CD4-positive, alpha-beta T cell treated with Interleukin-12 subunit alpha and Interleukin-12 subunit beta, for 1 hour (primary cell): ENCODE measurements at regions not wholly inside any gene's neighbourhood (a gene's known extent, or its start where the extent isn't known, plus 50 kb on each side); places are given as distances from the start of the nearest gene placed in this dataset.
"Not testable (repeated sequence)": the region's sequence is repeated elsewhere in the genome, so short reads cannot be mapped to it uniquely, and the experiment has no call there.

Experiments
- DNase-seq: peaks from one replicate; pipeline ENCODE4 v3.0.0-alpha.2; 2020

DNA sequence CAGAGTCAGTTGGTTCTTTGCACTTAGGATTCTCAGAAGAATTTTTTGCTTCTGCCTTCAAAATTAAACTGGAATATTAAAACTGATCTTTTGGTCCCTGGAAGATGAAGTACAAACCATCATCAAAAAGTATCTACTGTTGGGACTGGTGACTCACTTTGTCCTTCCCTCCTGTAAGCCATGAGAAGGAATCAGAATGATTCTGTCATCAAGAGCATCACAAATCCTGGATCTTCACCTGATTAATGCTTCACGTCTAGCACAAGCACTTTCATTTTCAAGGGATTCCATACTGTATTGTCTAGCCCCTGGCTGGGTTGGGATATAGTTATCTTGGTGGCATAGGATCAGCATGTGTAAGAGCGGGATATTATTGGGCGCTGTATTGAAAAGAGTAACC lies 69.3 kb upstream of the CYP1B1 start:
- DNase-seq, result no peak

DNA sequence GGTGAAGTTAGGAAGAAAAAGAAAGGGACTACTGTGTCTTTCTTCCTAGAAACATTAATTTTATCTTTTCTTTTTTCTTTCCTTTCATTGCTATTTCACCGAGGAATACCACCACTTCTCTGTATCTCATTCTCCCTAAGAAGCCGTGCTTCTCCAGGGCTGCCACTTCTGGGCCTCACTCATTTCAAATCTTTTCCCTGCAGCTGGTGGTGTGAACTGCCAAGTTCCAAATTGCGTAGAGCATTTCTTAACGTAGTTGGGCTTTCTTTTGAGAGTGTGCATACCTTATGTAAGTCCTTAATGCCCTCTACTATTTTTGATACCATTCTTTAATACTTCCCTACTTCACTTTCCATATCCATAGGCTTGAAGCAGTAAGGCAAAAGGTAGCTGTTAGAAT lies 66.7 kb upstream of the CYP1B1 start:
- no peak for DNase-seq

DNA sequence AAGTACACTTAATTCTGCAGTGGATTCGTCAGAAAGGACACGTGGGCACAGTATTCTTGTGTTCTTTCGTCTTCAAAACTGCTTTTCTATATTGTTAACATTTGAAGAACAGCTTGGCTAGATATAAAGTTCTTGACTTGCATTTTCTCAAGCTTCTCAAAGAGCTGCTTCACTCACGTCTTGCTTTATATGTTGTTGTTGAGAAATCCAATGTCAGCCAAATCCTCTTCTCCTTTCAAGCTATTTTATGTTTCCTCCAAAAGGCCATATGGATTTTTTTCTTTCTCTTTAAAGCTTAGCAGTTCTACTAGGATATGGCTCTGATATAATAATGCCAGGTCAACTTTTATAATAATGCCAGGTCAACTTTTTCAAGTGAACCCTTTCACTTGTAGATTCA lies 65.5 kb upstream of the CYP1B1 start:
- DNase-seq, result no peak

DNA sequence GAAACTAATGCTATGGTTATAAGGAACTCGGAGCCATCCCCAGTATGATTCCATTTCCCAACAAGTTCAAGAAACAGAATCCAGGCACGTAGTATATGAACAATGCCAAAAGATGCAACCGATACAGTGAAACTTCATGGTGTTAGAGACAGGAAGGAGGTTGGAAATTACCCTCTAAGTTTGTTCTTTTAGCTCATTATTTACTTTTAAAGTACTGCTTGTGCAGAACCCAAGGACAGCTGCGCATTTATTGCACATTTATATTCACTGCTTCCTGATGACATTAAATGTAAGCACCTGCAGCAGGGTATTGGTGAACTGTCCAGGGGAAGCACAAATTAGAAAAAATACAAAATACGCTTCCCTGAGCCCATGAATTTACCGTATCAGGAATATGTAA lies 63.0 kb upstream of the CYP1B1 start:
- no peak for DNase-seq

DNA sequence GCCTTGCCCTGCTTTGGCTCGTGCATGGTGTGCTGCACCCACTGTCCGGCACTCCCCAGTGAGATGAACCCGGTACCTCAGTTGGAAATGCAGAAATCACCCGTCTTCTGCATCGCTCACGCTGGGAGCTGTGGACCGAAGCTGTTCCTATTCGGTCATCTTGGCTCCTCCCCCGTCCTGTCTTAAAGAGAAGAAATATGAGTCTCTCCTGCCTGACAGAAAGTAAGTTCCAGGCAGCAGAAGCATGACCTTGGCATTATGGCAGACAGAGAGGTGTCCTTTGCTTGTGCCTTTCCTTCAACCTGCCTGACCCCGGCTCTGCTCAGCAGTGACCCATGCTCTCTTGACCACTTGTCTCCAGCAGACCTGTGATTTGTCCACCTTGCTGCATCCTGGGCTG lies 62.5 kb upstream of the CYP1B1 start:
- DNase-seq, result no peak

DNA sequence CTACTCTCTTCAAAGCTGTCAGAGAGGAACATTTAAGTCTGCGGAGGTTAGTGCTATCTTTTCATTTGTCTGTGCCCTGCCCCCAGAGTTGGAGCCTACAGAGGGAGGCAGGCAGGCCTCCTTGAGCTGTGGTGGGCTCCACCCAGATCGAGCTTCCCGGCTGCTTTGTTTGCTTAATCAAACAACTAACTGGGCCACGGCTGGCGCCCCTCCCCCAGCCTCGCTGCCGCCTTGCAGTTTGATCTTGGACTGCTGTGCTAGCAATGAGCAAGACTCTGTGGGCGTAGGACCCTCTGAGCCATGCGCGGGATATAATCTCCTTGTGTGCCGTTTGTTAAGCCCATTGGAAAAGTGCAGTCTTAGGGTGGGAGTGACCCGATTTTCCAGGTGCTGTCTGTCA lies 62.0 kb upstream of the CYP1B1 start:
- not testable (repeated sequence) for DNase-seq

GRCh38 chr2:38131676-38132075 lies 55.7 kb upstream of the CYP1B1 start:
- DNase-seq, result no peak

- DNase-seq, result no peak
These were observed 54.9 kb upstream of the CYP1B1 start for GRCh38 chr2:38130876-38131275.

DNA sequence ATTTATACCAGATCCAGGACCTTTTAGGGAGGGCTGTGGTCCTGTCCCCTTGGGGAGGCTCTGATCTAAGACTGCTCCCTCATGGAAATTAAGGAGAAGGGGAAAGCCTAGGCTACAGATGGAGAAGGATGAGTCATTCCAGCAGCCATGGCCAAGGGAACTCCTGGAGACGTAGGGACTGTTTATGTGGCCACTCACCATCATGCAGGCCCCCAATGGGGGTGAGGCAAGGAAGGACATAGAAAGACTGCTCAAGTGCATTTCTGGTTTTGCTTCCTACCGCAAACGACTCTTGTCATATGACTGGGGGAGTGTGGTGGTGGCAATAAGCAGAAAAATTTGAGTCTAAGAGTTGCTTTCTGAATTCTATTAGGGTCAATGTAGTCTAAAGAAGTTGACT lies 54.0 kb upstream of the CYP1B1 start:
- DNase-seq, result no peak

- no peak for DNase-seq
These were observed 53.5 kb upstream of the CYP1B1 start for GRCh38 chr2:38129481-38129880.

DNA sequence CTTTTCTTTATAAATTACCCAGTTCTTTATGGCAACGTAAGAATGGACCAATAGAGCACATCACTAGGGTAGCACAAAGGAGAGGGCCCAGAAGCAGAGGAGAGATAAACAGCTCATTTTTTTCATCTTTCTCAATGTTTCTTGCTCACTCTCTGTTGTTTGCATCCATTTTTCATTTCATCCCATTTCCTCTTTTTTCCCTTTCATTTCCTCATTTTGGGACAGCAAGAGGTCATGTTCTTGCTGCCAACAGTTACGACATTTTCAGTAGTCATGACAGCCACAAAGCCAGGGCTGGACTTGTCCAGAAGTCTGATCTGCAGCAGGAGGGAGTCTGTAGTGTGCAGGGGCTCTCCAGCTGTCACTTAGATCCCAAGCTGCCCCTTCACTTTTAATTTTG lies 52.7 kb upstream of the CYP1B1 start:
- DNase-seq, result peak; percentile 8

- no peak for DNase-seq
These were observed 51.3 kb upstream of the CYP1B1 start for GRCh38 chr2:38127277-38127676.

GRCh38 chr2:38125842-38126241 lies 49.9 kb upstream of the CYP1B1 start:
- DNase-seq, result no peak
